ENCODE measurements at regions not wholly inside any gene's neighbourhood (a gene's known extent, or its start where the extent isn't known, plus 50 kb on each side); places are given as distances from the start of the nearest gene placed in this dataset.
"Not testable (repeated sequence)": the region's sequence is repeated elsewhere in the genome, so short reads cannot be mapped to it uniquely, and the experiment has no call there.

DNA sequence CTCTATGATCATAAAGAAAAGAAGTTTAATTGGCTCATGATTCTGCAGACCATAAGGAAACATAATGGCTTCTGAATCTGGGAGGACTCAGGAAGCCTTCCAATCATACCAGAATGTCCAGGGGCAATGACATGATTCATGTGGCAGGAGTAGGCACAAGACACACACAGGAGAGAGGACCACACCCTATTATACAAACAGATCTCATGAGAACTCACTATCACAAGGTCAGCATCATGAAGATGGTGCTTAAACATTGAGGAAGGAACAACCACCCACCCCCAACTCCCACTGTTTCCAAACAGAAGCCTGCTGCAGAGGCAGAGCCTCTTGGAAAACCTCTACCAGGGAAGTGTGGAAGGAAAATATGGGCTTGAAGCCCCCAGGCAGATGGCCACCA is 267.4 kb downstream of the POTED start:
- H3K27me3 ChIP-seq (ENCODE audit: control insufficient read depth in 2 of 2, insufficient read depth in 2 of 2, low read length in 2 of 2); in situ Hi-C loops (cut with MboI); FAIRE-seq; ATAC-seq; intact Hi-C loops (cut with micrococcal nuclease); H3K36me3 ChIP-seq (ENCODE audit: control insufficient read depth, insufficient read depth, low read length); H3K27ac ChIP-seq (ENCODE audit: extremely low read depth, low read depth, low read length); H3K9me3 ChIP-seq (replicated peaks; ENCODE audit: control insufficient read depth, insufficient read depth, low read depth, low read length); H4K20me1 ChIP-seq (replicated peaks; ENCODE audit: control insufficient read depth, insufficient read depth, low read length); POLR2A ChIA-PET; H3K4me1 ChIP-seq (replicated peaks in 1 of 2; ENCODE audit: control insufficient read depth in 2 of 2, insufficient read depth in 2 of 2, low read length in 2 of 2); H3K9ac ChIP-seq (ENCODE audit: insufficient read depth in 1 of 2, low read depth in 2 of 2, low read length in 2 of 2); CTCF ChIA-PET (ENCODE audit: low intra/inter-chr PET ratio); H3K9me1 ChIP-seq (ENCODE audit: control insufficient read depth, insufficient read depth, low read length); H3K4me2 ChIP-seq (ENCODE audit: insufficient read depth, low read length); H3K79me2 ChIP-seq (ENCODE audit: control insufficient read depth, insufficient read depth, low read length); H2AFZ ChIP-seq (ENCODE audit: low read depth, low read length); BruUV-seq (replicated peaks); H3K4me3 ChIP-seq: not testable (repeated sequence)
- TF ChIP-seq, protein P1, sequence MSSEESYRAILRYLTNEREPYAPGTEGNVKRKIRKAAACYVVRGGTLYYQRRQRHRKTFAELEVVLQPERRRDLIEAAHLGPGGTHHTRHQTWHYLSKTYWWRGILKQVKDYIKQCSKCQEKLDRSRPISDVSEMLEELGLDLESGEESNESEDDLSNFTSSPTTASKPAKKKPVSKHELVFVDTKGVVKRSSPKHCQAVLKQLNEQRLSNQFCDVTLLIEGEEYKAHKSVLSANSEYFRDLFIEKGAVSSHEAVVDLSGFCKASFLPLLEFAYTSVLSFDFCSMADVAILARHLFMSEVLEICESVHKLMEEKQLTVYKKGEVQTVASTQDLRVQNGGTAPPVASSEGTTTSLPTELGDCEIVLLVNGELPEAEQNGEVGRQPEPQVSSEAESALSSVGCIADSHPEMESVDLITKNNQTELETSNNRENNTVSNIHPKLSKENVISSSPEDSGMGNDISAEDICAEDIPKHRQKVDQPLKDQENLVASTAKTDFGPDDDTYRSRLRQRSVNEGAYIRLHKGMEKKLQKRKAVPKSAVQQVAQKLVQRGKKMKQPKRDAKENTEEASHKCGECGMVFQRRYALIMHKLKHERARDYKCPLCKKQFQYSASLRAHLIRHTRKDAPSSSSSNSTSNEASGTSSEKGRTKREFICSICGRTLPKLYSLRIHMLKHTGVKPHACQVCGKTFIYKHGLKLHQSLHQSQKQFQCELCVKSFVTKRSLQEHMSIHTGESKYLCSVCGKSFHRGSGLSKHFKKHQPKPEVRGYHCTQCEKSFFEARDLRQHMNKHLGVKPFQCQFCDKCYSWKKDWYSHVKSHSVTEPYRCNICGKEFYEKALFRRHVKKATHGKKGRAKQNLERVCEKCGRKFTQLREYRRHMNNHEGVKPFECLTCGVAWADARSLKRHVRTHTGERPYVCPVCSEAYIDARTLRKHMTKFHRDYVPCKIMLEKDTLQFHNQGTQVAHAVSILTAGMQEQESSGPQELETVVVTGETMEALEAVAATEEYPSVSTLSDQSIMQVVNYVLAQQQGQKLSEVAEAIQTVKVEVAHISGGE (CRISPR knock-in tag; IDR thresholded peaks at IDR 0.05) = 0 out of 6 replicates have a peak, but pooled peaks of 1 of the 3 experiments have one; percentile 11
- TF ChIP-seq KLF1 (tag; IDR thresholded peaks at IDR 0.05) = peak; percentile 62; the same call in 1 of the 2 replicates
- DNase-seq (ENCODE audit: extremely low read depth in 1 of 4, low spot score in 3 of 4) = peak in 1 of 4 experiments; percentile 18
